Thyroid gland (tissue), 4 donors: ENCODE measurements at regions not wholly inside any gene's neighbourhood (a gene's known extent, or its start where the extent isn't known, plus 50 kb on each side); places are given as distances from the start of the nearest gene placed in this dataset.

Experiments
- POLR2A ChIP-seq, 2 donors: fragments of 450-650 bp; IDR thresholded peaks; one replicate each; pipeline ENCODE4 v1.6.1; 2017; ENCODE audit warnings: antibody characterized with exemption in 2 of 2, mild to moderate bottlenecking in 2 of 2, moderate library complexity in 1 of 2
- TF ChIP-seq, protein P1 (sequence below), 6 experiments: fragments of 200-600 bp in 3 of 6; fragments of 450-650 bp in 3 of 6; sonication (generic) in 3 of 6; IDR thresholded peaks; one replicate each; pipeline ENCODE4 v1.5.1; 2016 to 2019; ENCODE audit warnings: antibody characterized with exemption in 6 of 6, mild to moderate bottlenecking in 2 of 6, inconsistent platforms in 1 of 6, moderate library complexity in 1 of 6

DNA sequence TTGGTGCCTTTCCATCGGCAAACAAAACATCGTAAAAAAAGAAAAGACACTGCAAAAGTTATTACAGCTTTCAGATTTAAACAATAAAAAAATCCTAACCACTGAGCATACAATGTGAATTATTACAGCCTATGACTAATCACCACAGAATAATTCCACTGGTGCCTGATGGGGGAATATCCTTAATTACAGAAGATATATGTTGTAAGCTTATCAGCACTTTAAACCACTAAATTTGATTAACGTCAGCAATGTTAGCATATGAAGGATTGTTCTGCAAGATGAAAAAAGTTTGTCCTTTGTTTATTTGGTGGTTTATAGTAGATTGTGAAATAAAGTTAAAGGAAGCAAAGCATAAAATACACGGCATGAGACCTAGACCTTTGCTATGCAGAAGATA is 210.2 kb upstream of the ADAMTS3 start:
- TF ChIP-seq, protein P1, sequence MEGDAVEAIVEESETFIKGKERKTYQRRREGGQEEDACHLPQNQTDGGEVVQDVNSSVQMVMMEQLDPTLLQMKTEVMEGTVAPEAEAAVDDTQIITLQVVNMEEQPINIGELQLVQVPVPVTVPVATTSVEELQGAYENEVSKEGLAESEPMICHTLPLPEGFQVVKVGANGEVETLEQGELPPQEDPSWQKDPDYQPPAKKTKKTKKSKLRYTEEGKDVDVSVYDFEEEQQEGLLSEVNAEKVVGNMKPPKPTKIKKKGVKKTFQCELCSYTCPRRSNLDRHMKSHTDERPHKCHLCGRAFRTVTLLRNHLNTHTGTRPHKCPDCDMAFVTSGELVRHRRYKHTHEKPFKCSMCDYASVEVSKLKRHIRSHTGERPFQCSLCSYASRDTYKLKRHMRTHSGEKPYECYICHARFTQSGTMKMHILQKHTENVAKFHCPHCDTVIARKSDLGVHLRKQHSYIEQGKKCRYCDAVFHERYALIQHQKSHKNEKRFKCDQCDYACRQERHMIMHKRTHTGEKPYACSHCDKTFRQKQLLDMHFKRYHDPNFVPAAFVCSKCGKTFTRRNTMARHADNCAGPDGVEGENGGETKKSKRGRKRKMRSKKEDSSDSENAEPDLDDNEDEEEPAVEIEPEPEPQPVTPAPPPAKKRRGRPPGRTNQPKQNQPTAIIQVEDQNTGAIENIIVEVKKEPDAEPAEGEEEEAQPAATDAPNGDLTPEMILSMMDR (IDR thresholded peaks at IDR 0.05) = no peak
- TF ChIP-seq POLR2A (IDR thresholded peaks at IDR 0.05) = no peak
